ENCODE measurements at regions not wholly inside any gene's neighbourhood (a gene's known extent, or its start where the extent isn't known, plus 50 kb on each side); places are given as distances from the start of the nearest gene placed in this dataset.

- H3K27ac ChIP-seq (ENCODE audit: extremely low read depth, low read depth, low read length), result no peak overlapping the region
- H3K4me1 ChIP-seq (ENCODE audit: control insufficient read depth, insufficient read depth, low read length), result no peaks in the 10 kb centered on the region
- no peak overlapping the region for H3K4me3 ChIP-seq (ENCODE audit: low read depth, low read length)
- TF ChIP-seq ZNF202 (tag by site-specific recombination; IDR thresholded peaks at IDR 0.05; ENCODE audit: borderline replicate concordance) (no peak), ZNF670 (tag by site-specific recombination; IDR thresholded peaks at IDR 0.05; ENCODE audit: low read depth) (peak; percentile 93; the same call in 1 of the 2 replicates), ZNF776 (tag by site-specific recombination; IDR thresholded peaks at IDR 0.05; ENCODE audit: borderline replicate concordance) (peak; percentile 32), ZNF23 (tag by site-specific recombination; IDR thresholded peaks at IDR 0.05; ENCODE audit: borderline replicate concordance) (0 out of 2 replicates have a peak, but pooled peaks have one; percentile 8), OVOL3 (tag by site-specific recombination; IDR thresholded peaks at IDR 0.05) (0 out of 2 replicates have a peak, but pooled peaks have one; percentile 11), ZIC2 (tag by site-specific recombination; IDR thresholded peaks at IDR 0.05) (0 out of 2 replicates have a peak, but pooled peaks have one; percentile 14), ZNF138 (tag by site-specific recombination; IDR thresholded peaks at IDR 0.05; ENCODE audit: borderline replicate concordance) (no peak), ZNF266 (tag by site-specific recombination; IDR thresholded peaks at IDR 0.05; ENCODE audit: low read depth) (peak; percentile 47), ZNF571 (tag by site-specific recombination; IDR thresholded peaks at IDR 0.05) (peak; percentile 20; the same call in 1 of the 2 replicates), ZNF274 (IDR thresholded peaks at IDR 0.05; ENCODE audit: low read length) (no peak), ZNF274 (tag by site-specific recombination; IDR thresholded peaks at IDR 0.05; ENCODE audit: borderline replicate concordance) (peak; percentile 77; the same call in 1 of the 2 replicates), ZNF157 (tag by site-specific recombination; IDR thresholded peaks at IDR 0.05) (0 out of 2 replicates have a peak, but pooled peaks have one; percentile 31), ZNF785 (tag by site-specific recombination; IDR thresholded peaks at IDR 0.05) (0 out of 2 replicates have a peak, but pooled peaks have one; percentile 16), ZNF175 (tag by site-specific recombination; IDR thresholded peaks at IDR 0.05) (0 out of 2 replicates have a peak, but pooled peaks have one; percentile 11), EGR2 (tag by site-specific recombination; IDR thresholded peaks at IDR 0.05; ENCODE audit: low read depth) (peak; percentile 47; the same call in 1 of the 2 replicates), ZNF148 (tag by site-specific recombination; IDR thresholded peaks at IDR 0.05; ENCODE audit: borderline replicate concordance) (peak; percentile 59; the same call in 1 of the 2 replicates), ZSCAN4 (tag by site-specific recombination; IDR thresholded peaks at IDR 0.05) (peak; percentile 91), ZNF114 (tag by site-specific recombination; IDR thresholded peaks at IDR 0.05) (peak; percentile 82), ZNF792 (tag by site-specific recombination; IDR thresholded peaks at IDR 0.05) (0 out of 2 replicates have a peak, but pooled peaks have one; percentile 40), ZFHX2 (tag by site-specific recombination; conservative IDR thresholded peaks at IDR 0.05) (peak; percentile 73), ZNF48 (tag by site-specific recombination; IDR thresholded peaks at IDR 0.05) (no peak), RBAK (tag by site-specific recombination; IDR thresholded peaks at IDR 0.05) (no peak), SALL2 (tag by site-specific recombination; IDR thresholded peaks at IDR 0.05; ENCODE audit: borderline replicate concordance) (0 out of 2 replicates have a peak, but pooled peaks have one; percentile 10), ZNF521 (tag by site-specific recombination; IDR thresholded peaks at IDR 0.05) (peak; percentile 42), ZNF433 (tag by site-specific recombination; IDR thresholded peaks at IDR 0.05; ENCODE audit: low read depth) (peak; percentile 8; the same call in 1 of the 2 replicates), ZNF544 (tag by site-specific recombination; IDR thresholded peaks at IDR 0.05) (peak; percentile 77; the same call in 1 of the 2 replicates), ZNF354C (tag by site-specific recombination; IDR thresholded peaks at IDR 0.05; ENCODE audit: borderline replicate concordance, low read depth) (0 out of 2 replicates have a peak, but pooled peaks have one; percentile 3), ZNF2 (tag by site-specific recombination; IDR thresholded peaks at IDR 0.05) (no peak), ZNF280C (tag by site-specific recombination; IDR thresholded peaks at IDR 0.05) (0 out of 2 replicates have a peak, but pooled peaks have one; percentile 79), ZNF473 (tag by site-specific recombination; IDR thresholded peaks at IDR 0.05) (peak; percentile 56; the same call in 1 of the 2 replicates), ZNF239 (tag by site-specific recombination; IDR thresholded peaks at IDR 0.05) (peak; percentile 60; the same call in 1 of the 2 replicates), OSR2 (tag by site-specific recombination; IDR thresholded peaks at IDR 0.05) (no peak)
- H3K36me3 ChIP-seq (ENCODE audit: control insufficient read depth in 2 of 2, insufficient read depth in 1 of 2, low read length in 2 of 2), result peaks cover 0 to 4% of the 10 kb centered on the region in 2 experiments; a peak in 1 of 3 replicates
- CTCF ChIA-PET, result interaction anchor here (0.6 kb wide), 1 partner anchor 475 kb away, joined by 4 read pairs; no protein-coding TSS in a partner anchor
- POLR2A ChIA-PET, result no interaction called here
- H3K9me3 ChIP-seq (ENCODE audit: control insufficient read depth, insufficient read depth, low read depth, low read length), result peaks cover 2% of the 10 kb centered on the region
These were observed 366.7 kb downstream of the UQCRFS1 start for GRCh38 chr19:28846094-28846812.
